RKO (cell line): ENCODE measurements at regions not wholly inside any gene's neighbourhood (a gene's known extent, or its start where the extent isn't known, plus 50 kb on each side); places are given as distances from the start of the nearest gene placed in this dataset.

Experiments used
- DNase-seq: peaks from one replicate; pipeline ENCODE4 v3.0.0-alpha.2; 2016; ENCODE audit warnings: low spot score

- no peak for DNase-seq
These were observed 90.4 kb upstream of the PCDH10 start for GRCh38 chr4:133058701-133059100.

GRCh38 chr4:133059117-133059516, 90.0 kb upstream of the PCDH10 start:
- DNase-seq: no peak

DNA sequence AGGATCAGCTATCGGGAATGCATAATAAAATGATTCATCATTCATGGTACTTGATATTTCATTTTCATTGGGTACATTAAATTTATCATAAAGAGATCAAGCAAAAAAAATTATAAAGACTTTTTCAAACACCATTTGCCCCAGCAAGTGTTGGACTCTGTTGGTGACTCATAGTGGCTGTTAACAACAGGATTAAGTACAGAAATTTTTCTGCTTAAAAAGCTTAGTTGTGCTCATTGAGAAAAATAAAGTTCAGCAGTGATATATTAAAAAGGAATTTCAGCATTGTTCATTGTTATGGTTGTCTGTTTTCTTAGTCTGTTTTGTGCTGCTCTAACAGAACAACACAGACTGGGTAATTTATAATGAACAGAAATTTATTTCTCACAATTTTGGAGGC, 86.2 kb upstream of the PCDH10 start:
- peak; percentile 4 for DNase-seq

DNA sequence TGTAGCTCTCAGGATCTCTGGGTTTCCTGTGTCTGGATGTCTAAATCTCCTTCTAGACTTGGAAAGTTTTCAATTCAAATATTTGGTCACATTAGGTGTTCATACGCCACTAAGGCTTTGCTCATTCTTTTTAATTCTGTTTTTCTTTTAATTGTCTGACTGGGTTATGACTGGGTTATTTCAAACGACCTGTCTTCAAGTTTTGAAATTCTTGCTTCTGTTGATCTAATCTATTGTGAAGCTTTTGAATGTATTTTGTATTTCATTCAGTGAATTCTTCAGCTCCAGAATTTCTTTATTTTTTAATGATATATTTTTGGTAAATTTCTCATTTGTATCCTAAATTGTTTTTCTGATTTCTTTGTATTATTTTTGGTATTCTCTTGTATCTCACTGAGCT, 81.0 kb upstream of the PCDH10 start:
- no peak for DNase-seq

DNA sequence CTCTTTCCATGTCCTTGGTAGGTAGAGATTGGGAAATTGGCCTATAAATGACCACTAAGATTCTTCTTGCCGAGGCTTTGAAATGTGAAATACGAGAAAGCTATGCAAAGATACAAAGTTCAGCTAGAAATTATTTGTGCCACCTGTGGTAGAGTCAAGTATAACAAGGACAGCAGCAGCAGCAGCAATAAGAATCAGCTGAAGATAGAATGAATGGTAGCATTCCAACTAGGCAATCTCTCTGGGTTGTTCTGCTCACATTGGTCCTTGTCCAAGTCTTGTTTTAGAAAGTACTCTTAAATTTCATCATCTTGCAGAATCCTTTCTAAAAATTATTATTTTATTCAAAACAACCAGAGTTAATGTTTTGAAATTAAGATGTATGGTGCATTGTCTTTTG, 67.8 kb upstream of the PCDH10 start:
- no peak for DNase-seq

DNA sequence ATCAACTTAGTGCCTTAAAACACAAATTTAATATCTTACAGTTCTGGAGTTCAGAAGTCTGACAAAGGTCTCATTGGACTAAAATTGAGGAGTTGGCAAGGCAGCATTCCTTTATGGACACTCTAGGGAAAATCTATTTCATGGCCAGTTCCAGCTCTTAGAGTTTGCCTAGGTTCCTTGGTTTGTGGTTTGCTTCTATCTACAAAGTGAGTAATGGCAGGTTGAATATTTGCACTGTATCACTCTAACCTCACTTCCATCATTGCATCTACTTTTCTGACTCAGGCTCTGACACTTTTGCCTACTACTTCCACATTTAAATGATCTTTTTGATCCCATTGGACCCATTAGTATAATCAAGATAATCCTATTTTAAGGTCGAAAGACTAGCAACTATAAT, 64.7 kb upstream of the PCDH10 start:
- peak; percentile 3 for DNase-seq

DNA sequence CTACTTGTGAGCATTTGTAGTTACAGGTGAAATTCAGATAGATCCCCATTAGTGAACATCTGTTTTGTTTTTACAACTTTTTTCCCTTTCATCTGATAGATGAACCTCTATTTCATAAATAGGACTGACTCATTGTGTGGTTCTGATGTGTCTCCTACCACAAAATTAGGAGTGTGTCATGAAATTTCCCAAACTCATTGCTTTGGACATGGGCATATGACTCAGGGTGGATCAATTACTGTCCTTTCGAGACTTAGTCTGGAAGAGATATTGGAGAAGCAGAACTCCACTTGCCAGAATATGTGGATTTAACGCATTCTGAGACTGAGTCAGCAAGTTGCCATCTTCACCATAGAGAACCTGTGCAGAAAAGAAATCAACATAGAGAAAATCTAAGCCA, 53.5 kb upstream of the PCDH10 start:
- DNase-seq: no peak

GRCh38 chr4:133096972-133097371, 52.1 kb upstream of the PCDH10 start:
- no peak for DNase-seq
